NCI-H2029 (cell line): ENCODE measurements at regions not wholly inside any gene's neighbourhood (a gene's known extent, or its start where the extent isn't known, plus 50 kb on each side); places are given as distances from the start of the nearest gene placed in this dataset.

Source experiments
- DNase-seq: peaks from one replicate; lab custom pipeline; 2025; lab: John Stamatoyannopoulos, UW

GRCh38 chr9:71589612-71590011 is 178.7 kb downstream of the CEMIP2 start:
- DNase-seq = no peak

- no peak for DNase-seq
These were observed 180.5 kb downstream of the CEMIP2 start for GRCh38 chr9:71587576-71588362.

GRCh38 chr9:71583792-71584191 is 184.5 kb downstream of the CEMIP2 start:
- no peak for DNase-seq

DNA sequence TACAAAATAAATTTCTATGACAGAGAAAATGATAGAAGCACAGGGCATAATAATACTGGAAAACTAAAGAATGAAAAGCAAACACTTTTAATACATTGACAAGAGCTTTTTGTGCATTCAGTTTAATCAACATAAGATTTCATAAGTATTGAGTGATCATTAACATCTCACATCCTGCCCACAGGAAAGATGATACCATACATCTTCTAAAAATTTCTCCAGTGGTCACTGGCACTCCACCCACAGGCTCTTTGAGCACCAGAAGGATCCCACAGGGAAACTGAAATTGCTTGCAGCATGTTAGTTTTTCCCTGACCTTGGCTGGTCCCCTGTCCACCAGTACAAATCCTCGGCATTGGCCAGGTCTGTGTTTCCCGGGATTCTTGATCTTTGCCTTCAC is 186.0 kb downstream of the CEMIP2 start:
- DNase-seq = no peak

- DNase-seq = no peak
These were observed 187.2 kb downstream of the CEMIP2 start for GRCh38 chr9:71581101-71581500.

- no peak for DNase-seq
These were observed 197.1 kb downstream of the CEMIP2 start for GRCh38 chr9:71571186-71571585.

DNA sequence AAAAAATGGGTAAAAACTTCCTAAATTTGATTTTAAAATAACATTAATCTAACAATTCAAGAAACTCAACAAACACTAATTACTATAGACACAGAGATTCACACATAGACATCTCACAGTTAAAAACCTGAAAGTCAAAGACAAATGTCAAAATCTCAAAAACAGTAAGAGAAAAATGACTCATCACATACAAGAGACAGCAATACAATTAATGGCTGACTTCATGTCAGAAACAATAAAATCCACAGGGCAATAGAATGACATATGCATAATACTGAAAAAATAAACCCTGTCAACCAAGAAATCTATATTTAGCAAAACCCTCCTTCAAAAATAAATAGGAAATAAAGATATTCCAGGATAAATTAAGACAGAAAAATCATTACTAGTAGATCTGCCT is 200.4 kb downstream of the CEMIP2 start:
- DNase-seq = no peak

DNA sequence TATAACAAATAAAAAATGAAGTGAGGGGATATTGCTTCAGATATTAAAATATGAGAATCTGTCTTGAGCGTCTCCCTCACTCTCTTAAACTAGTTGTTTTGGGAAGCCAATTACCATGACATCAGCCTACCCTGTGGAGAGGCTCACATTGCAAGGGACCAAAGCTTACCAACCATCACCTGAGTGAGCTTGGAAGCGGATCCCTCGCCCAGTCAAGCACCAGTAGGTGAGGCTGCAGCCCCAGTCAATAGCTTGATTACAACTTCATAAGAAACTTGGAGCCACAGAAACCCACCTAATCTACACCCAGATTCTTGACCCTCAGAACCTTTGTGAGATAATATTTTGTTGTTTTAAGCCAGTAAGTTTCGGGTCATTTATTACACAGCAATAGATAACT is 206.2 kb downstream of the CEMIP2 start:
- DNase-seq = no peak

- DNase-seq = no peak
These were observed 211.0 kb downstream of the CEMIP2 start for GRCh38 chr9:71557310-71557709.

- no peak for DNase-seq
These were observed 215.8 kb downstream of the CEMIP2 start for GRCh38 chr9:71552480-71552879.

- DNase-seq = no peak
These were observed 219.3 kb downstream of the CEMIP2 start for GRCh38 chr9:71549023-71549422.

DNA sequence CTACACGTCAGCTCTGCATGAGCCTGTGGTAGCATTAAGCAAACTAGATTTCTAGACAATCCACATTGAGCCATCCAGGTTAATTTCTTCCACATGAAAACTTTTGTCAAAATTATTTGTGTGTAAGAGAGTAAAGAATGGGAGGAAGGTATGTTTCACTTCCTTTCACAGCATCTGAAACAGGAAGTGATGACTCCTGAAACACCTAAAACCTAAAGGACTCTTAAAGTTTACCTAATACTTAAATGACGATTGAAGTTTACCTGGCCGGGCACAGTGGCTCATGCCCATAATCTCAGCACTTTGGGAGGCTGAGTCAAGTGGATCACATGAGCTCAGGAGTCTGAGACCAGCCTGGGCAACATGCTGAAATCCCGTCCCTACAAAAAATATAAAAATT is 223.8 kb downstream of the CEMIP2 start:
- no peak for DNase-seq

DNA sequence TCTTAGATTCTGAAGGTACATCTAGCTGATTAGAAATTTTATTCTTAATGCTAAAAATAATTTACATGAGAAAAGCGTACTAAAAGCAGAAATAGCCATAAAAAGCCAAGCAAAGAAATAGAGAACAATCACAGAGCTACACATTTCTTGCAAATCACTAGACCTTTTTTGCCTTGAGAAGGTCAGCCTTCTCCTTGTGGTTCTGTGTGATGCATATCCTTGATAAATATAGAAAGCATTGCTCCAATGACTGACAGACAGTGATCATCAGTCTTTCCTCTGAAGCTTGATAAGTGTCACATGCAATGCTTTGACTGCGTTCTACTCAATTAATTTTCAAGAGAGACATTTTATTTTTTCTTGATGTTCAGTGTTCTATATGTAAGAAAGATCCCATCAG is 226.9 kb downstream of the CEMIP2 start:
- no peak for DNase-seq

GRCh38 chr9:71524996-71525580 is 243.2 kb downstream of the CEMIP2 start:
- DNase-seq = no peak

DNA sequence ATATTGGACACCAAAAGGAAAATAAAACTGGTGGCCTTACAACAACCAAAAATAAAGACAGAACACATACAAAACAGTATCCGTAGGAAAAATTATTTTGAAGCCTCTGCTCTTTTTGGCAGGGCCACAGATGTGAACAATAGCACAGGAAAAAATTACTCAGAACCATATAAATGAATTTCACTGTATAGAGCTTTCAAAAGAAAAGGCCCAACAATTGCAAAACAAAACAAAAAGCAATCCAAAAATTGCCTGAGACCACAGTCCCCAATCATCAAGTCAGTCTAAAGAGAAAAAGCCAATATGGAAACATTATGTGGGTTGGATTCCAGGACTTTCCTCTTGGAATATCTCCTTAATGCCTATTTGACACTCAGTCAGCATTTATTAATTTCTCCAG is 243.8 kb downstream of the CEMIP2 start:
- DNase-seq = no peak

DNA sequence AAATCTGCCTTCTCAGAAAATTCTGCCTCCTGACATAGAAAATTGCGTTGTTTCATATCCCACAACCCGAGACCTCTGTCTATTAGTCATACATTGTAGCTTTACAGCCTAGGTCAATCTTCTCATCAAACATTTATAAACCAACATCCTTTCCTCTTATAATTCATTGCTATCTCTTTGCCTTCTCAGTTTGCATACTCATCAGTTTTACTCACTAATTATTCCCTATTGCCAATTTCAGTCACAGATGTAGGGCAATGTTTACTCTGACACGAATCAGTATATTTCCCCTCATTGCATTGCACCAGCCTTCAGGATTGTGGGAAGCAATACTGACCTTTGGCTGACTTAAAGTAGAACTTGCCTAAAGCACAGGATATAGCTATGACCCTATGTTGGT is 247.2 kb downstream of the CEMIP2 start:
- no peak for DNase-seq

DNA sequence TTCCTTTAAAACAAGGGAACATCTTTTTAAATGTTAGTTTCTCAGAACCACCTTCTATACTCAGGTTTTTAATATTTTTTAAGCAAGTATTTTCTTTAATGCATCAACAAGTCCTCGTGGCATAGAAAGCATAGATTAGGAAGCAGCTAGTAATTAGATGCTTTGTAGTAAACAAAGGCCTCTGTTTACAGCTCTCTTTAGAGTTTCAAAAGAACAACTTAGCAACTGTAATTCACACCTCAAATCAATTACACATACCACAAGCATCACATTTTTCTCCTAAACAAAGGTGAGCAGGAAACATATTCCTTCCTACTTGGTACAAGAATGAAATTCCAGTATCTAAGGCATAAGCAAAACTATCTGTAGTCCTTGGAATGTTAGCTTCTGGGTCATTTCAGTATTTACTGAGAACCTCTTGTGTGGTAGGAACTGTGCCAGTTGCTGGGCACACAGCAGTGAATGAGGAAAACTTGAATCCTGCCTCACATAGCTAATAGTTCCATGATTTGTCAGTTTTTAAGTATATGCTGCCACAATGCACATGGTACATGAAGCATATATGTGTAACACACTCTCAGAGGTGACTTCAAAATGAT is 249.1 kb downstream of the CEMIP2 start:
- no peak for DNase-seq

DNA sequence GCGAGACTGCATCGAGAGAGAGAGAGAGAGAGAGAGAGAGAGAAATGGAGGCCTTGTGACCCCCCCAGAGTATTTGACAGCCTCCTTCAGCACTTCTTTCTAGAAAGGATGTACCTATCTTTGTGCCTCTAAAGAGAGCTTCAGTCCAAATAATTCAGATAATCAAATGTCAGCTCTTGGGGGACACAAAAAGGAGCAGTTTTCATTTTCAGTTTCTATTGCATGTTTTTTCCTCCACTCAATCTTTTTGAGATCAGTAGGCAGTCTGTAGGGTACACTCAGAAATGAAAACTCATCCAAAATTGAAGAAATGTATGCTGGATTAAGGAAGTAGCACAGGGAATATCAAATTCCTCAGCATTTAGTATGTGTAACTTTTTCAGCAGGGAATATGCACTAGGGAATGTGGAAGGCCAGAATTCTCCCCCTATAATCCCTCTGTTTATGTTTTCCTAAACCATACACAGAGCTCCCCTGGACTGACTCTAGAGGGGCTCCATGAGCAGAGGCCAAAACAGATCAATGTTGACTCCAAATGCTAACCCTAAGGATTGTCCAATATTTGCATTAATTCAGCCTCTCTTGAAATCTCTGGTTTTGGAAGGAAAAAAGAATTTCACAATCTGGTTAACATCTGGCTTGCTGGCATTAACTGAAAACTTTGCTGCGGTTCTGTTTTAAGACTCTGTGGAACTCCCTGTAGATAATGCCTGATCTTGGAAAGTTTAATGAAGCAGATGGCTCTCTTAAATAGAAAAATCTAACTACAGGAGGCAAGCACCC is 250.1 kb downstream of the CEMIP2 start:
- no peak for DNase-seq

DNA sequence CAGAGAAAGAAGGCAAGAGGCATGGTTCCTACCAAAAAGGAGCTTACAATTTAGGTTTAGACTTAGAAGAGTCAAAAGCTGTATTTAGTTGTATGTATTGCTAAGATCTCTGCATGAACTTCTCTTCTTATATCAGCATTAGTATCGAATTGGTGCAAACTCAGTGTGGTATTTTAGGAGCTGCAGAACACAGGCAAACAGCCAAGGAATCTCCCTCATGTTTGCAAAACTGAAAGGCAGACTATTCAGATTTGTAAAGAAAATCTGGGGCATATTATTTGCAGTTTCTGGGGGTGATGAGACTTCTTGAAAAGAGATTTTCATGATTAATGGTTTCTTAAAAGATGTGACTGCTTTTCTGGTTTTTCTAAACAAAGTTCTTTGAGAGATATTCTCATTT is 252.7 kb downstream of the CEMIP2 start:
- DNase-seq = no peak

GRCh38 chr9:71515107-71515506 is 253.2 kb downstream of the CEMIP2 start:
- DNase-seq = no peak

DNA sequence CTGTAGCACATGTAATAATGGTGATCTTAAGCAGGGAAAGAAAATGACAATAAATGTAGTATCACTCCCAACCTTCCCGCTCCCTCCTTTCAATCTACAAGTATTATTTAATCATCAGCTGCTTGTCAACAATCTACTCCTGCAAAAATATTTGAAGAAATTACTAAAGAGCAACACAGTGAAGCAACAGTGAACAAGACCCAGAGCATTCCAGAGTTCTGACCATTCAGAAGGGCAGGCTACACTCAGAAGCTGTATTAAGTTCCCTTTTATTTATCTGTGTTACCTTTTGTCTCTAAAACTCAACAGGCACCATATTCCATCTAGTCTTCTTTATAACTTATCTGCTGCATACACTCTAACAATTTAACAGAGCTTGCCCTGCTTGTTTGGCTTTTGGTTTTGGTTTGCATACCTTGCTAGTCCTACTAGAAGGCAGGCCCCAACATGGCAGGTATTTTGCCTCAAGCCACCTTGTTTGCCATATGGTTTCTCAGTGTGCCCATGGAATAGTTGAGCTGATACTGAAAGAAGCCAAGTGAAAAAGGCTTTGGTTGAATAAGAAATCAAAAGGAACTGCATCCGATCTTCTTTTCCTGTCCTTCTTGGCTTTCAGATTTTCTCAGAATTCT is 253.9 kb downstream of the CEMIP2 start:
- DNase-seq = no peak

DNA sequence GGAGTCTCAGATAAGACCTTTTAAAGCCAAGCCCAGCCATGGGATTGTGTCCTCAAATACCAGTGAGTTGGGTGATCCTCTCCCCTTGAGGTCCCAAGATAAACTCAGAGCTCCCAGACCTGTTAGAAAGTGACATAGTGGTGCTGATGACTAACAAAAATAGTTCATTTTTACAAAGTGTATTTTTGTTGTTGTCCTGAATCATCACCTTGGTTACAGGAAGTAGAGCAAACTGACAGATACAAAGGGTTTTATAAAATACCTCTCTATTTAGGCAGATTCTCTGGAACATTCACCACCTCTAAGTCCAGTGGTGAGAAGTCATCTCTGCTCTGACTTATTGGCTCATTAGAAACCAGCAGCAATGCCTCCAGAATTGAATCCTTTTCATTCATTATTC is 259.3 kb downstream of the CEMIP2 start:
- DNase-seq = no peak
